ENCODE measurements at regions not wholly inside any gene's neighbourhood (a gene's known extent, or its start where the extent isn't known, plus 50 kb on each side); places are given as distances from the start of the nearest gene placed in this dataset.
A peak's percentile ranks its signal among the peaks of the same experiment; 100 is the strongest.

GRCh38 chr1:221478050-221478949, 263.6 kb downstream of the DUSP10 start:
- peak; percentile 93 for TF ChIP-seq CTCF (conservative IDR thresholded peaks at IDR 0.05; ENCODE audit: low read length)
- H3K4me3 ChIP-seq (ENCODE audit: low read length): no peak overlapping the region
- DNase-seq (ENCODE audit: low read depth): peak; percentile 84

GRCh38 chr1:221487781-221488524, 253.9 kb downstream of the DUSP10 start:
- TF ChIP-seq CTCF (conservative IDR thresholded peaks at IDR 0.05; ENCODE audit: low read length): no peak
- peak; percentile 42 for DNase-seq (ENCODE audit: low read depth)
- no peak overlapping the region for H3K4me3 ChIP-seq (ENCODE audit: low read length)

GRCh38 chr1:221488550-221488949, 253.3 kb downstream of the DUSP10 start:
- no peak for DNase-seq (ENCODE audit: low read depth)
- H3K4me3 ChIP-seq (ENCODE audit: low read length): no peak overlapping the region
- TF ChIP-seq CTCF (conservative IDR thresholded peaks at IDR 0.05; ENCODE audit: low read length): no peak

GRCh38 chr1:221494670-221495069, 247.2 kb downstream of the DUSP10 start:
- no peak overlapping the region for H3K4me3 ChIP-seq (ENCODE audit: low read length)
- peak; percentile 48 for DNase-seq (ENCODE audit: low read depth)
- TF ChIP-seq CTCF (conservative IDR thresholded peaks at IDR 0.05; ENCODE audit: low read length): no peak

- no peak for TF ChIP-seq CTCF (conservative IDR thresholded peaks at IDR 0.05; ENCODE audit: low read length)
- H3K4me3 ChIP-seq (ENCODE audit: low read length): no peak overlapping the region
- DNase-seq (ENCODE audit: low read depth): peak; percentile 20
Measured at GRCh38 chr1:221497046-221497445, 244.8 kb downstream of the DUSP10 start.

GRCh38 chr1:221503268-221503667, 238.6 kb downstream of the DUSP10 start:
- TF ChIP-seq CTCF (conservative IDR thresholded peaks at IDR 0.05; ENCODE audit: low read length): no peak
- no peak overlapping the region for H3K4me3 ChIP-seq (ENCODE audit: low read length)
- DNase-seq (ENCODE audit: low read depth): no peak

All from AG10803 (cell line).